HG03066 (cell line): ENCODE measurements at regions not wholly inside any gene's neighbourhood (a gene's known extent, or its start where the extent isn't known, plus 50 kb on each side); places are given as distances from the start of the nearest gene placed in this dataset.

ENCODE experiments used
- ATAC-seq: cut with Tn5 transposase; IDR thresholded peaks from one replicate; pipeline ENCODE4 v1.9.1; 2021; ENCODE audit warnings: low read depth; ENCODE audit not compliant: unreplicated experiment

GRCh38 chr6:143595251-143596036 lies 82.3 kb upstream of the PHACTR2 start:
- ATAC-seq, result no peak

GRCh38 chr6:143594647-143595046 lies 83.1 kb upstream of the PHACTR2 start:
- ATAC-seq, result no peak

DNA sequence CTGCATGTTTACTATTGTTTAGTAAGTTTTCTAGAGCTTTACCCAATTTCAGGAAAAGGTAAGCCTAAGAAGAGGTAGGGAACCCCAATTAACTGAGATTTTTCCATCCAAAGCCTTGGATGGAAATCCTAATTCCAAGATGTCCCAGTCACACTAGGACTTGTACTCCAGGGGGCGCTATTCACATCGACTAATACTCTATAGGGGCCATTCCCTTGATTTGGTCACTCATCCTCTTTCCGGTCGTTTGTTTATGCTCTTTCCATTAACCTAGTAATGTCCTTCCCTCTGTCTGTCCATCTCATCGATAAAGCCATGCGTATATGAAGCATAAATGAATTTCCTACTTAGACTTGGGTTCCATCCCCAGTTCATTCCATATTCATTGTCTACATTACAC lies 80.8 kb upstream of the FUCA2 start:
- no peak for ATAC-seq

GRCh38 chr6:143591441-143591840 lies 79.9 kb upstream of the FUCA2 start:
- ATAC-seq, result no peak

DNA sequence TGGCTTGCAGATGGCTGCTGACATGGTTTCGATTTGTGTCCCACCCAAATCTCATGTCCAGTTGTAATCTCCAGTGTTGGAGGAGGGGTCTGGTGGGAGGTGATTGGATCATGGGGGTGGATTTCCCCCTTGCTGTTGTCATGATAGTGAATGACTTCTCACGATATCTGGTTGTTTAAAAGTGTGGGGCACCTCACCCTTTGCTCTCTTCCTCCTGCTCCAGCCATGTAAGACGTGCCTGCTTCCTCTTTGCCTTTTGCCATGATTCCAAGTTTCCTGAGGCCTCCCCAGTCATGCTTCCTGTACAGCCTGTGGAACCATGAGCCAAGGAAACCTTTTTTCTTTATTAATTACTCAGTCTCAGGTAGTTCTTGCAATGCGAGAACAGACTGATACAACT lies 77.6 kb upstream of the FUCA2 start:
- ATAC-seq, result no peak

DNA sequence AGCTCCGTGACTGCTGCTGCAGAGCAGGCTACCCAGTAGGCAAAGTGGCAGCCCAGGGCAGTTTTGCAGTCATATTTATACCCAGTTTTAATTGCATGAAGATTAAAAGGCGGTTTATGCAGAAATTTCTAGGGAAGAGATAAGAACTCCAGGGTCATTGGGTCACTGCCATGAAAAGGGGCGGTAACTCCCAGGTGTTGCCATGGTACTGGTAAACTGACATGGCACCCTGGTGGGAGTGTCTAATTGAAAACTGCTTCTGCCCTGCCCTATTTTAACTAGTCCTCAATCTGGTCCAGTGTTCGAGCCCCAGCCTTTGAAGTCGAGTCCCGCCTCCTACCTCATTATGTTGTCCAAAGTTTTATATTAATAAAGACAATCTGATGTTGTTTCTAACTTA lies 75.0 kb upstream of the FUCA2 start:
- ATAC-seq, result no peak

GRCh38 chr6:143585716-143586115 lies 74.2 kb upstream of the FUCA2 start:
- ATAC-seq, result no peak

- no peak for ATAC-seq
These were observed 73.7 kb upstream of the FUCA2 start for GRCh38 chr6:143585241-143585640.

DNA sequence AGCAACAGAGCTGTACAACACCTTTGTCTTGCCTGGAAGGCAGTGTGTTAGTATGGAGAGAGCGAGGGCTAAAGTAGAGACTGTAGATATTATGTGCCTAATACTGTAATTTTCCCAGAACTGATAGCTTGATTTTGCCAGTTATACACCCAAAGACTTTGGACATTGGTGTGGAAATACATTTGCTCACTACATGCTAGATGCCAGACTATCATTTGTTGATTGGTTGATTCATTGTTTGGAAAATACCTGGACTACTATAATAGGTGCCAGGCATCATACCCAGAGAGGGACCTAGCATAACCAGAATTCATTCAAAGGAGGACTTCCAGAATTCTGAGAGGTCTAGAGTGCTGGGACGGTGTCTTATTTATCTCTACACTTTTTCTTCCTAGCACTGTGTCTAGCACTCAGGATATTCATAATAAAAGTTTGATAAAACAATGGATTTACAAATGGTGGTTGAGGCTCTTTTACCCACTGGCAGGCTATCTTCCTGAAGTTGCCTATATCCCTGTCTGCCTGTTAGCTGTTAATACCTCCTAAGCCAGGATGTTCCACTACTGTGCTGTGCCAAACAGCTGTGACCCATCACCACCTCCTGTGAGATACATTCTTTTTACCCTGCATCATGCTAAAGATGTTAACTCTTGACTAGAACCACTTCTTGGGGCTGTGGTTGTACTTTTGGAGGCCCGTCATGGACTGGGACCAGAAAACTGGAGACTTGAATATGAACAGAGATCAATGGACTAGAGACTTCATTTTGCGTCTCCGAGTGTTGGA lies 72.2 kb upstream of the FUCA2 start:
- ATAC-seq, result no peak

- no peak for ATAC-seq
These were observed 70.4 kb upstream of the FUCA2 start for GRCh38 chr6:143581835-143582480.

GRCh38 chr6:143579703-143580102 lies 68.2 kb upstream of the FUCA2 start:
- ATAC-seq, result no peak

- no peak for ATAC-seq
These were observed 66.5 kb upstream of the FUCA2 start for GRCh38 chr6:143578054-143578453.

DNA sequence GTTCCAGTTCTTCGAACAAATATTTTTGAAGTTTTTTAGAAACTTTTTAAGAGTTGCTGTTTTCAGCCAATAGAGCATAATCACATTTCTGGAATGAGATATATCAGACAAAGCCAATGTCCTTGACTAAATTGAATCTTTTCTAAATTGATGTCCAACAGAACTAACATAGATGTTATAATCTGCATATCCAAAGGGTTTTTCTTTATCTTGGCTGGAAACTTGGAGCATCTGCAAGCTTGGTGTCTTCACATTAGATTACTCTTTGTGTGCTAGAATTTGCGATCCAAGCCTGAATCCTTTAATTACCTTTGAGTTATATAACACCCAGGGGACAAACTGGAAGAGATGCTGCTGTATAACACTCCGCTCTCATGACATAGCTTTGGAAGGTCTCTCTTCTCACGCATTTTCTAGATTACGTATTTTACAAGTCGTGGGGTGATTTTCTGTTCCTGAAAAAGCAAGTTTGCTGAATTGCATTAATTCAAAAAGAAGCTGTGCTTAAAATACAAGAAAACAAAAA lies 64.4 kb upstream of the FUCA2 start:
- ATAC-seq, result no peak

- ATAC-seq, result peak; percentile 86
These were observed 63.9 kb upstream of the FUCA2 start for GRCh38 chr6:143575440-143575839.

GRCh38 chr6:143570147-143570853 lies 58.8 kb upstream of the FUCA2 start:
- ATAC-seq, result no peak

DNA sequence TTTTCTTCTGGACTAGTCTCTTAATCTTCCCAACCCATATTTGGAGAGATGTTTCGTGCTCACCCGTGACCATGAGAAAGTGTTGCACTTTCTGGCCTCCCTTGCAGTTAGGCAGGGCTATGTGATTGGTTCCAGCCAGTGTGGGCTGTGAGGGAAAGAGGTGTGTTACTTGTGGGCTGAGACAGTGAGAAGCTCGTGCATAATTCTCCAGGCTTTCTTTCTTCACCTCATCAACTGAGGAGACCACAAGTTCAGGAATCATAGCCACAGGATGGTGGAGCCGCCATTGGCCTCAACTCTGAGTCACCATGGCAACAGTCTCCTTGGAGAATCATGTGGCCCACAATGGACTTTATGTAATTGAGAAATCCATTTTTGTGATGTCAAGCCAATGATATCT lies 57.5 kb upstream of the FUCA2 start:
- no peak for ATAC-seq

DNA sequence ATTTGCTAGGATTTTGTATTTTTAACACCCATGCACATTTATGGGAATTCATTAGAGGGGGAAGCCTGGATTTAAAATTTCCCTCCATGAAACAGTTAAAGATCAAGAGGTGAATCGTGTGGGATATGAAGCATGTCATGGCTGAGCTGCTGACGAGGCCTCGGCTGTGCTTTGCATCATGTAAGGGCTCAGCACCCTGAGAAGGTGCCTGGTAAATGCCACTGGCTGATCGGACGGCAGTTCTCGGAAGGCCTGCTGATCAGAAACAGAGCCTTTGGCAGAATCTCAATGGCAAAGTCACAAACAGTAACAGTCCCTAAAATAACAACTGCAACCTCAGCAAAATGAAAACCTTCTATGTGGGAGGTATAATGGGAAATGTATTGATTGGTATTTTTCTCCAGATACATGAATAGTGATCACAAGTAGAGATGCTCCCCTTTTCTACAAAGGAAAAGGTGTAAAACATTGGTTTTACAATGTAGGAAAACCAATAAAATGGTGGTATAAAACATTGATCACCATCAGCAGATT lies 53.0 kb upstream of the FUCA2 start:
- no peak for ATAC-seq

- no peak for ATAC-seq
These were observed 50.6 kb upstream of the FUCA2 start for GRCh38 chr6:143562143-143562542.
